Nucleus accumbens (tissue), 56 donors: ENCODE measurements at regions not wholly inside any gene's neighbourhood (a gene's known extent, or its start where the extent isn't known, plus 50 kb on each side); places are given as distances from the start of the nearest gene placed in this dataset.
"Not testable (repeated sequence)": the region's sequence is repeated elsewhere in the genome, so short reads cannot be mapped to it uniquely, and the experiment has no call there.

Experiments used
- DNase-seq, 56 donors: peaks; one replicate each; lab custom pipeline; 2025; lab: John Stamatoyannopoulos, UW

DNA sequence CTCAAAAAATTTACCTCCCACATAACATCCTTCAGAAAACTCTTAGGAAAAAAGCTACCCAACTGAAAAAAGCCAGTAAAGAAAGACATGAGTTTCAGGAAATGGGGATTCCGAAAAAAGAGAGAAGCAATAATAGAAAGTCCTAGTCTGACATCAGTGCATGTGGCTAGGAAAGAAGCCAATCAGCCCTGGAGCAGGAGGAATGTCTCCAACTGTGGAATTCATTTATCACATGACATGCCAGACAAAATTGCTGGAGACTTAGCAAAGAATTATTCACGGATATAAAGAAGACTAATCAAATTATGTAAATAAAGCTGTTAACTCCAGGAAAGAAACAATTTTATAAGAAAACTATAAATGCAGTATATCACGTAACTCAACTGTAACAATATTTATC lies 258.9 kb upstream of the RARB start:
- no peak for DNase-seq

GRCh38 chr3:25170021-25170420 lies 258.0 kb upstream of the RARB start:
- no peak for DNase-seq

DNA sequence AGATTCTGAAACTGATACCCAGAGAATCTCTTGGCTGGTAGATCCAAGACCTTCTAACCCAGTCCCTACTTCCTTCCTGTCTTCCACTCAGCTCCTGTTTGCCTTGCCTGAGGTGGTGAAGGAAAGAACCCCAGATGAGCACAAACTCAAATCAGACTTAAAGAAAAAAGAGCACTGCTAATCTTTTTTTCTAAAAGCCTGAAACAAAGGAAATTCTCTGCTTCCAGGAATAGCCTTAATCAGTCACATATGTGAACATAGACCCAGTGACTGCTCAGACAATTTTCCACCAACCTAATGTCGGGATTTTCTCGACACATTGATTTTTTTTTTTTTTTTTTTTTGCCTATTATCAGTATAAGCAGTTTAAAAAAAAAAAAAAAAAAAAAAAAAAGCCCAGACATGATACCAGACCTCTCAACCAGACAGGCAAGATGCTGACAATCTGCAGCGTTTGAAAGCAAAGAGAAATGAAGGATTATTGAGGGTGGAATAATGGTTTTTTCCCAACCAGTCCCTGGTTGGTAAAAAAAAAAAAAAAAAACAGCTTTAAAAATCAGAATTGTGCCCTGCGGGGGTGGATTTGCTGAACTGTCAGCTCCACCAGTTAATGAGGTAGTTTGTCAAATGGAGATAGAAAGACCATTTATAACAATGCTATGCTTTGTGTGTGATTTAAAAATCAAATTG lies 256.8 kb upstream of the RARB start:
- DNase-seq: no peak

DNA sequence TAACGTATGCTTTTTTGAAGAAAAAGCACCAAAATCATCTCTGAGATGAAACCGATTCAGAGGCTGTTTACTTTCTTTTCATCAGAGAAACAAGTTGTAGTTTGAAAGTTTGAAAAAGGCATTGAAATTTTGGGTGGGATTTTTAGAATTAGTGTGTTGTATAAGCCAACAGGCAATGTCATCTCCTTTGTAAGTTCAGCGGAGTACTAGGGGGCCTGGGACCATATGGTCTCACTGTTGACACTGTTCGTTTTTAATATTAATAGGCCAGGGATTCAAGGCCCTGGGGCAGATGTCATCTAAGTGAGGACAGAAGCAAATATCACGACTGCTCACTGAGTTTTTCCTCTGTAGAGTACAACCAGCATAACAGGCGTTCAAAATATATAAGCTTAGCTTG lies 256.2 kb upstream of the RARB start:
- DNase-seq: no peak

- no peak for DNase-seq
Measured at GRCh38 chr3:25173606-25174005, 254.5 kb upstream of the RARB start.

- DNase-seq: no peak
Measured at GRCh38 chr3:25174251-25174650, 253.8 kb upstream of the RARB start.

DNA sequence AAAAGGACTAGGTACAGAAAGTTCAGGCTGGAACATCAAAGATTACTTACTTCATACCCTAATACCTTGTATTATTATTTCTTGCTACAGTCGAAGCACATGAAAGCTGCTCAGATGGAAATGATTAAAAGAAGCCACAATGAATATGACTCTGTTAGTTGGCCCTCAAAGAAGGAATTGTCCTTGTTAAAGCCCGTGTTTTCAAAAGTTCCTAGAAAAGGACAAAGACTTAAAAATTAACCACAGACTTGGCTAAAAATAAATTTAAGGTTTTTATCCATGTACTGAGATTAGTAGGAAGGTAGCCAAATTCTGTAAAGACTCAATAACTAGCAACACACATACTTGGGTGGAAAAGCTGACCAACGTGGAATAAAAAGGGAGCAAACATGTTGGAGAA lies 251.0 kb upstream of the RARB start:
- no peak for DNase-seq

DNA sequence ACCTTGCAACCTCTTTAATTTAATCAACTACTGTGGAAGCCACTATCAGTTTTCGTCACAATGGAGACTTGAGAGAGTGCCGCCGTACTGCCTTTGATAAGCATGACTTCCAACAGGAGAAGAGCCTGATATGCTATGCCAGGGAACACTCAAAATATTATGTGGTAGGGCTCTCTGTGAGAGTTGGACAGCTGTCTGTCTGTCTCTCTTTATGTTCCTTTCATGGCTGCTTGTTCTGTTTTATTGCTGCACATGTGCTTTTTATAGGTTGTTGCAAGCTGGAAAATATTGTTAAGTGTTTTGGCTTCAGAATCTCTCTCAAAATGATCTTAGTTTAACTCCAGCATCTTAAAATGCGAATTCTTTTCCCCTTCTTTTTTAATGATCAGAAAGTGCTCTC lies 249.4 kb upstream of the RARB start:
- no peak for DNase-seq

- DNase-seq: no peak
Measured at GRCh38 chr3:25181096-25181495, 247.0 kb upstream of the RARB start.

DNA sequence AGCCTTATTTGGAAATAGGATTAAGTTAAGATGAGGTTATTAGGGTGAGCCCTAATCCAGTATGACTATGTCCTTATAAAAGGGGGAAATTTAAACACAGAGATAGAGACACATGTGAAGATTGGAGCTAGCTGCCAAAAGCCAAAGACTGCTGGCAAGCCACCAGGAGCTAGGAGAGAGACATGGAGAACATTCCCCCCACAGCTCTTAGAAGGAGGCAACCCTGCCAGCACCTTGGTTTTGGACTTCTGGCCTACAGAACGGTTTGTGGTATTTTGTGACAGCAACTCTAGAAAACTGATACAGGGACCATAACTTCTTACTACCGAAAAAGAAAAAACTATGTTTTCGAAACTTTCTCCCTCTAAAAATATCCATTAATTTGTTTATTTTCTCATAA lies 245.3 kb upstream of the RARB start:
- no peak for DNase-seq

- DNase-seq: no peak
Measured at GRCh38 chr3:25184641-25185250, 243.3 kb upstream of the RARB start.

DNA sequence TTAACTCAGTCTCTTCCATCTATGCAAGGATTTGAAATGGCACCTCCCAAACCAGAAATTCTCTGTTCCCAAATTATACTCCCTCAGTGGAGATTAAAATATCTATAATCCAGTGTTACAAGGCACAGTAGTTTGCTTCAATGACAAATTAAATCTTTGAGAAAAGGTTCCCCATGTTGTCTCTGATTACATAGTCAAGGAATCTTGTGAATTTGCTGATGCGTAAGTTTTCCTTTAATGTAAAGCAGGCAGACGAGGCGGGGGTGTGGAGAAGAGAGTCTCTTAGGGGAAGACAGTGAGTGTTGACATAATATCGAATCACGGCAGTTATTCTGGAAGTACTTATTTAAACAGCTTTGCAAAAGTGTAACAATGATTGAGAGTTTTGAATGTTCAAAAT lies 236.4 kb upstream of the RARB start:
- DNase-seq: no peak

GRCh38 chr3:25199567-25199966 lies 228.5 kb upstream of the RARB start:
- not testable (repeated sequence) for DNase-seq

- DNase-seq: no peak
Measured at GRCh38 chr3:25212736-25213135, 215.3 kb upstream of the RARB start.

DNA sequence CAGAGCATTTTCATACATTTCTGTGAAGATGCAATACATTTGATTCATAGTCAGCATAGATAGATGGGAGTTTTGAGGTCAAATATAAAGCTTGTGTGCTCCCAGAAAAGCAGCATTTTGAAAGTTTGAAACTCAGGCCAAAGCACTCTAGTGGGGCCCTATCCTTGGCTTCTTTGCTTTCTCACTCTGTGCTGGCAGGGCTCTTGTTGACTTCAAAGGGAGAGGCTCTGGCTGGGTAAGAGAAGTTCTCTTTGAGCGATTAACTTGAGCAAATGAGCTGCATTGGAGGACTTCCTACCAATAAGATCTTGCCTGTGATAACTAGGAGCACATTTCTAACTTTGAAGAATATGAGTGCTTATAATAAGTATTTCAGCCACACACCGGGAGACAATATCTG lies 214.0 kb upstream of the RARB start:
- no peak for DNase-seq

DNA sequence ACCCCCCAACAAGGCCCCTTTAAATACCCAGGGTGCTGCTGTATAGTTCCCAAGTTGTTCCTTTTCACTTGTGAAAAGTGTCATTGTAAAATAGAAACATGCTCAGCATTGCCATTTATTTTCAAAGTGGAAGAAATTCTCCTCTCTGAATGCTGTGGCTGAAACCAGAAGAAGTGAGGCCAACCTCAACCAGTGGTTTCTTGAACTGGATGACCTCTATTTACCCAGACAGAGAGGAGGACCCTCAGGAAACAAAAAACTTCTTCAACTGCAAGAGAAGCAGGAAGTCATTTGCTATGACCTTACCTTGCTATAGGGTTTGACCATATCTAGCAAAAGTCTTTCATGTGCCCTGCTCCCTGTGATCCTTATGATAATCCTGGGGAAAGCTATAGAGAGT lies 209.7 kb upstream of the RARB start:
- DNase-seq: no peak

DNA sequence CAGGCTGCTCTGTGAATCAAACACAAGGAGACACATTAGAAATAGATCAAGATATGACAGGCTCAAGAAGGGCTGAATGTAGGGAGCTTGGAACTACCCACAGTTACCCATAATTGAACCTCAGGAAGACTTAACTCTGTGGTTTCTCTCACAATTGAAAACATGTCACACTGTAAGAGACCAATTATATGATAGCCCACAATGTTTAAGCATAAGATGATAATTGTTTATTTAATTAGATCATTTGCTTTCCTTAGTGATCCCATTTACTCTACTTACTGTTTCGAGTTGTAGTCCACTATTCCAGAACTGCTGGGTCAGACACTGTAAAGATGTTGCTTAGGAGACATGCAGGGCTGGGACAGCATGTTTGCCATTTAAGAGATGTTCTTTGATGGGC lies 201.3 kb upstream of the RARB start:
- no peak for DNase-seq

DNA sequence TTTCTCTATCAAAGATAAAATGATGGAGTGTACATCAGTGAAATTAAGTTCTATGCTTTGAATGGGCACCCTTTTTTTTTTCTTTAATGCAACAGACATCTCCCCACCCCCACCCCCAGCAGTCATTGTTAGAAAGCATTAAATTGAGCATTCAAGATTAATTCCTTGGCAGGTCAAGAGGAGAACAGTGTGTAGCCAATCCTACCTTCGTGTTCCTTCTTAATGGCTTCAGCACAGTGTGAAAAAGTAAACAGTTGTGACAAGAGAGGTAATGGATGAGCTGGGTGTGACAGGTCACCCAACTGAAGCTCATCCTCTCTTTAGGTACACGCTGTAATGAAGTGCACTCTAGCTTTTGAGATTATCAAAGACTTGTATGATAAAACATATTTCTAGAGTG lies 198.5 kb upstream of the RARB start:
- DNase-seq: no peak

GRCh38 chr3:25235031-25235430 lies 193.0 kb upstream of the RARB start:
- DNase-seq: no peak

GRCh38 chr3:25235466-25235865 lies 192.6 kb upstream of the RARB start:
- DNase-seq: no peak

GRCh38 chr3:25237602-25238001 lies 190.5 kb upstream of the RARB start:
- DNase-seq: no peak

GRCh38 chr3:25239042-25239441 lies 189.0 kb upstream of the RARB start:
- no peak for DNase-seq

GRCh38 chr3:25246913-25247312 lies 181.2 kb upstream of the RARB start:
- no peak for DNase-seq
